Spleen (tissue), 7 donors: ENCODE measurements at regions not wholly inside any gene's neighbourhood (a gene's known extent, or its start where the extent isn't known, plus 50 kb on each side); places are given as distances from the start of the nearest gene placed in this dataset.

ENCODE experiments used
- POLR2A ChIP-seq, 3 donors: fragments of 450-650 bp; IDR thresholded peaks; one replicate each; pipeline ENCODE4 v1.5.1; 2017; ENCODE audit warnings: antibody characterized with exemption in 3 of 3, mild to moderate bottlenecking in 1 of 3
- POLR2AphosphoS5 ChIP-seq, 3 donors: sonication (generic); formaldehyde crosslinking; IDR thresholded peaks; one replicate each; pipeline ENCODE4 v1.5.1; 2017; ENCODE audit warnings: antibody characterized with exemption in 3 of 3
- TF ChIP-seq, protein P1 (sequence below), 11 experiments: fragments of 200-600 bp in 7 of 11; fragments of 450-650 bp in 4 of 11; sonication (generic) in 4 of 11; IDR thresholded peaks in 8 of 11; conservative IDR thresholded peaks in 3 of 11; 1 replicate in 7 of 11; 2 replicates in 4 of 11; pipeline versions ENCODE4 v1.4.0 to v1.8.0; 2016 to 2021; ENCODE audit warnings: antibody characterized with exemption in 11 of 11, inconsistent platforms in 4 of 11, mild to moderate bottlenecking in 1 of 11
- donor health status: DM: no; HTN: no; CAD: no; lungs with moderate emphysema.
- donor health status: DM: no; HTN: no; CAD: no.
- donor health status: DM: no; HTN: no; CAD: no.

DNA sequence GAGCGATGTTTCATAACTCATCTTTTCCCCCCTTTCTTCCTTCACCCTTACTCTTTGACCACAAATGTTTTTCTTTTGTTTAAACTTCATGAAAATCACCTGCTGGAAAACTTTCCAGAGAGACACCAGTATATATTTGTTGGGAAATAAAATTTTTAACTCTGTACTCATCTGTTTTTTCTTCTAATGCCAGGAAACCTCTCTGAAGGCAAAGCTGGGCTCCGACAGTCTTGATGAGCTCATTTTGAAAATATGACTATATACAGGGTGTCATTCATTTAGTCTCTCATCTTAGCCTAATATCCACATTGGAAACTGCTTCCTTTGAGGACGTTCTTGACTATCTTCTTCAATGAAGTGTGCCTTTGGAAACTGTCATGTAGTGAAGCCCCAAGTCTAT lies 339.6 kb upstream of the ROBO2 start:
- TF ChIP-seq, protein P1, sequence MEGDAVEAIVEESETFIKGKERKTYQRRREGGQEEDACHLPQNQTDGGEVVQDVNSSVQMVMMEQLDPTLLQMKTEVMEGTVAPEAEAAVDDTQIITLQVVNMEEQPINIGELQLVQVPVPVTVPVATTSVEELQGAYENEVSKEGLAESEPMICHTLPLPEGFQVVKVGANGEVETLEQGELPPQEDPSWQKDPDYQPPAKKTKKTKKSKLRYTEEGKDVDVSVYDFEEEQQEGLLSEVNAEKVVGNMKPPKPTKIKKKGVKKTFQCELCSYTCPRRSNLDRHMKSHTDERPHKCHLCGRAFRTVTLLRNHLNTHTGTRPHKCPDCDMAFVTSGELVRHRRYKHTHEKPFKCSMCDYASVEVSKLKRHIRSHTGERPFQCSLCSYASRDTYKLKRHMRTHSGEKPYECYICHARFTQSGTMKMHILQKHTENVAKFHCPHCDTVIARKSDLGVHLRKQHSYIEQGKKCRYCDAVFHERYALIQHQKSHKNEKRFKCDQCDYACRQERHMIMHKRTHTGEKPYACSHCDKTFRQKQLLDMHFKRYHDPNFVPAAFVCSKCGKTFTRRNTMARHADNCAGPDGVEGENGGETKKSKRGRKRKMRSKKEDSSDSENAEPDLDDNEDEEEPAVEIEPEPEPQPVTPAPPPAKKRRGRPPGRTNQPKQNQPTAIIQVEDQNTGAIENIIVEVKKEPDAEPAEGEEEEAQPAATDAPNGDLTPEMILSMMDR (IDR thresholded peaks at IDR 0.05 in 8 of 11, conservative IDR thresholded peaks at IDR 0.05 in 3 of 11) = no peak
- TF ChIP-seq POLR2A (IDR thresholded peaks at IDR 0.05) (no peak), POLR2AphosphoS5 (IDR thresholded peaks at IDR 0.05) (no peak)
